ENCODE measurements at regions not wholly inside any gene's neighbourhood (a gene's known extent, or its start where the extent isn't known, plus 50 kb on each side); places are given as distances from the start of the nearest gene placed in this dataset.

DNA sequence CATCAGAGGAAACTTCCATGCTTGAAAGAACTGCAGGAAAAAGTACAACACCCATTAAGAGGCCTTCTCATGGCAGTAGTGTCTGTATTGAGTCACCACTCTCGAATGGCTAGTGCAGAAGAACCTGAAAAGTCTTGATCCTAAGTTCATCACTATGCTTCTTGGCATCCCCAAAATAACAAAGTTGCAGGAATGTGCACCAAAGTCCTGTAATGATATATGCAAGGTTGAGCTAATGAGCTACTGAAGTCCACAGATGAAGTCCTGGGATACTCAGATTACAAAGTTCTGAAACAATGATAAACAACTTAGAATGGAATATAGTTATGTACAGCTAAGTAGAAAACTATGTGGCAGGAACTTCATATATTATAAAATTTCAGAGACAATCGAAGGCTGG, 545.4 kb downstream of the FOXG1 start:
- TF ChIP-seq ISL1 (CRISPR knock-in tag; IDR thresholded peaks at IDR 0.05) (no peak), ARNTL (CRISPR knock-in tag; IDR thresholded peaks at IDR 0.05; ENCODE audit: borderline replicate concordance, low read depth) (no peak), ZFP30 (CRISPR knock-in tag; IDR thresholded peaks at IDR 0.05) (no peak), ZNF8 (CRISPR knock-in tag; IDR thresholded peaks at IDR 0.05) (no peak), GLIS3 (CRISPR knock-in tag; IDR thresholded peaks at IDR 0.05) (no peak), BACH2 (CRISPR knock-in tag; IDR thresholded peaks at IDR 0.05; ENCODE audit: borderline replicate concordance) (no peak), CSDC2 (CRISPR knock-in tag; IDR thresholded peaks at IDR 0.05) (no peak), TCF4 (CRISPR knock-in tag; IDR thresholded peaks at IDR 0.05; ENCODE audit: borderline replicate concordance) (no peak), SNAI2 (CRISPR knock-in tag; IDR thresholded peaks at IDR 0.05) (no peak)
- TF ChIP-seq, protein P1, sequence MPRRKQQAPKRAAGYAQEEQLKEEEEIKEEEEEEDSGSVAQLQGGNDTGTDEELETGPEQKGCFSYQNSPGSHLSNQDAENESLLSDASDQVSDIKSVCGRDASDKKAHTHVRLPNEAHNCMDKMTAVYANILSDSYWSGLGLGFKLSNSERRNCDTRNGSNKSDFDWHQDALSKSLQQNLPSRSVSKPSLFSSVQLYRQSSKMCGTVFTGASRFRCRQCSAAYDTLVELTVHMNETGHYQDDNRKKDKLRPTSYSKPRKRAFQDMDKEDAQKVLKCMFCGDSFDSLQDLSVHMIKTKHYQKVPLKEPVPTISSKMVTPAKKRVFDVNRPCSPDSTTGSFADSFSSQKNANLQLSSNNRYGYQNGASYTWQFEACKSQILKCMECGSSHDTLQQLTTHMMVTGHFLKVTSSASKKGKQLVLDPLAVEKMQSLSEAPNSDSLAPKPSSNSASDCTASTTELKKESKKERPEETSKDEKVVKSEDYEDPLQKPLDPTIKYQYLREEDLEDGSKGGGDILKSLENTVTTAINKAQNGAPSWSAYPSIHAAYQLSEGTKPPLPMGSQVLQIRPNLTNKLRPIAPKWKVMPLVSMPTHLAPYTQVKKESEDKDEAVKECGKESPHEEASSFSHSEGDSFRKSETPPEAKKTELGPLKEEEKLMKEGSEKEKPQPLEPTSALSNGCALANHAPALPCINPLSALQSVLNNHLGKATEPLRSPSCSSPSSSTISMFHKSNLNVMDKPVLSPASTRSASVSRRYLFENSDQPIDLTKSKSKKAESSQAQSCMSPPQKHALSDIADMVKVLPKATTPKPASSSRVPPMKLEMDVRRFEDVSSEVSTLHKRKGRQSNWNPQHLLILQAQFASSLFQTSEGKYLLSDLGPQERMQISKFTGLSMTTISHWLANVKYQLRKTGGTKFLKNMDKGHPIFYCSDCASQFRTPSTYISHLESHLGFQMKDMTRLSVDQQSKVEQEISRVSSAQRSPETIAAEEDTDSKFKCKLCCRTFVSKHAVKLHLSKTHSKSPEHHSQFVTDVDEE (CRISPR knock-in tag; IDR thresholded peaks at IDR 0.05), result no peak
- TF ChIP-seq, protein P2, sequence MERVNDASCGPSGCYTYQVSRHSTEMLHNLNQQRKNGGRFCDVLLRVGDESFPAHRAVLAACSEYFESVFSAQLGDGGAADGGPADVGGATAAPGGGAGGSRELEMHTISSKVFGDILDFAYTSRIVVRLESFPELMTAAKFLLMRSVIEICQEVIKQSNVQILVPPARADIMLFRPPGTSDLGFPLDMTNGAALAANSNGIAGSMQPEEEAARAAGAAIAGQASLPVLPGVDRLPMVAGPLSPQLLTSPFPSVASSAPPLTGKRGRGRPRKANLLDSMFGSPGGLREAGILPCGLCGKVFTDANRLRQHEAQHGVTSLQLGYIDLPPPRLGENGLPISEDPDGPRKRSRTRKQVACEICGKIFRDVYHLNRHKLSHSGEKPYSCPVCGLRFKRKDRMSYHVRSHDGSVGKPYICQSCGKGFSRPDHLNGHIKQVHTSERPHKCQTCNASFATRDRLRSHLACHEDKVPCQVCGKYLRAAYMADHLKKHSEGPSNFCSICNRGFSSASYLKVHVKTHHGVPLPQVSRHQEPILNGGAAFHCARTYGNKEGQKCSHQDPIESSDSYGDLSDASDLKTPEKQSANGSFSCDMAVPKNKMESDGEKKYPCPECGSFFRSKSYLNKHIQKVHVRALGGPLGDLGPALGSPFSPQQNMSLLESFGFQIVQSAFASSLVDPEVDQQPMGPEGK (CRISPR knock-in tag; IDR thresholded peaks at IDR 0.05; ENCODE audit: borderline replicate concordance), result no peak
- TF ChIP-seq, protein P3, sequence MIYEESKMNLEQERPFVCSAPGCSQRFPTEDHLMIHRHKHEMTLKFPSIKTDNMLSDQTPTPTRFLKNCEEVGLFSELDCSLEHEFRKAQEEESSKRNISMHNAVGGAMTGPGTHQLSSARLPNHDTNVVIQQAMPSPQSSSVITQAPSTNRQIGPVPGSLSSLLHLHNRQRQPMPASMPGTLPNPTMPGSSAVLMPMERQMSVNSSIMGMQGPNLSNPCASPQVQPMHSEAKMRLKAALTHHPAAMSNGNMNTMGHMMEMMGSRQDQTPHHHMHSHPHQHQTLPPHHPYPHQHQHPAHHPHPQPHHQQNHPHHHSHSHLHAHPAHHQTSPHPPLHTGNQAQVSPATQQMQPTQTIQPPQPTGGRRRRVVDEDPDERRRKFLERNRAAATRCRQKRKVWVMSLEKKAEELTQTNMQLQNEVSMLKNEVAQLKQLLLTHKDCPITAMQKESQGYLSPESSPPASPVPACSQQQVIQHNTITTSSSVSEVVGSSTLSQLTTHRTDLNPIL (CRISPR knock-in tag; IDR thresholded peaks at IDR 0.05; ENCODE audit: low read depth), result no peak
